Body of pancreas (tissue), 4 donors: ENCODE measurements at regions not wholly inside any gene's neighbourhood (a gene's known extent, or its start where the extent isn't known, plus 50 kb on each side); places are given as distances from the start of the nearest gene placed in this dataset.

Experiments
- POLR2A ChIP-seq, 3 donors: fragments of 450-650 bp; IDR thresholded peaks; one replicate each; pipeline ENCODE4 v1.6.1; 2016; ENCODE audit warnings: antibody characterized with exemption in 3 of 3, mild to moderate bottlenecking in 2 of 3
- TF ChIP-seq, protein P1 (sequence below), 7 experiments: fragments of 450-650 bp in 4 of 7; fragments of 200-600 bp in 3 of 7; sonication (generic) in 3 of 7; IDR thresholded peaks; one replicate each; pipeline ENCODE4 v1.5.1; 2016 to 2019; ENCODE audit warnings: antibody characterized with exemption in 7 of 7

DNA sequence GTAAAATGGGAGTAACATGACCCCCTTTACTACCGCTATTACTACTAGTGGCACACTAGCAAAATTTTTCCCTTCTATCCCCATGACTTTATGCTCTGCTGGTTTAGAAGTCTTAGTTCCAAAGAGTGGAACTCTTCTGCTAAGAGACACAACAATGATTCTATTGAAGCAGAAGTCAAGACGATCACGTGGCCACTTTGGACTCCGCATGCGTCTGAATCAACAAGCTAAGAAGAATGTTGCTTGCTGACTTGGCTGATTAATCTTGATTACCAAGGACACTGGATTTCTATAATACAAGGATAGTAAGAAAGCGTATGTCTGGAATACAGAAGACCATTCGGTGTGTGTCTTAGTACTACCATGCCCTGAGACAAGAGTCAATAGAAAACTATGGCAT lies 244.7 kb upstream of the BTBD3 start:
- TF ChIP-seq, protein P1, sequence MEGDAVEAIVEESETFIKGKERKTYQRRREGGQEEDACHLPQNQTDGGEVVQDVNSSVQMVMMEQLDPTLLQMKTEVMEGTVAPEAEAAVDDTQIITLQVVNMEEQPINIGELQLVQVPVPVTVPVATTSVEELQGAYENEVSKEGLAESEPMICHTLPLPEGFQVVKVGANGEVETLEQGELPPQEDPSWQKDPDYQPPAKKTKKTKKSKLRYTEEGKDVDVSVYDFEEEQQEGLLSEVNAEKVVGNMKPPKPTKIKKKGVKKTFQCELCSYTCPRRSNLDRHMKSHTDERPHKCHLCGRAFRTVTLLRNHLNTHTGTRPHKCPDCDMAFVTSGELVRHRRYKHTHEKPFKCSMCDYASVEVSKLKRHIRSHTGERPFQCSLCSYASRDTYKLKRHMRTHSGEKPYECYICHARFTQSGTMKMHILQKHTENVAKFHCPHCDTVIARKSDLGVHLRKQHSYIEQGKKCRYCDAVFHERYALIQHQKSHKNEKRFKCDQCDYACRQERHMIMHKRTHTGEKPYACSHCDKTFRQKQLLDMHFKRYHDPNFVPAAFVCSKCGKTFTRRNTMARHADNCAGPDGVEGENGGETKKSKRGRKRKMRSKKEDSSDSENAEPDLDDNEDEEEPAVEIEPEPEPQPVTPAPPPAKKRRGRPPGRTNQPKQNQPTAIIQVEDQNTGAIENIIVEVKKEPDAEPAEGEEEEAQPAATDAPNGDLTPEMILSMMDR (IDR thresholded peaks at IDR 0.05), result no peak
- TF ChIP-seq POLR2A (IDR thresholded peaks at IDR 0.05), result no peak
